ENCODE measurements at regions not wholly inside any gene's neighbourhood (a gene's known extent, or its start where the extent isn't known, plus 50 kb on each side); places are given as distances from the start of the nearest gene placed in this dataset.
"Not testable (repeated sequence)": the region's sequence is repeated elsewhere in the genome, so short reads cannot be mapped to it uniquely, and the experiment has no call there.

DNA sequence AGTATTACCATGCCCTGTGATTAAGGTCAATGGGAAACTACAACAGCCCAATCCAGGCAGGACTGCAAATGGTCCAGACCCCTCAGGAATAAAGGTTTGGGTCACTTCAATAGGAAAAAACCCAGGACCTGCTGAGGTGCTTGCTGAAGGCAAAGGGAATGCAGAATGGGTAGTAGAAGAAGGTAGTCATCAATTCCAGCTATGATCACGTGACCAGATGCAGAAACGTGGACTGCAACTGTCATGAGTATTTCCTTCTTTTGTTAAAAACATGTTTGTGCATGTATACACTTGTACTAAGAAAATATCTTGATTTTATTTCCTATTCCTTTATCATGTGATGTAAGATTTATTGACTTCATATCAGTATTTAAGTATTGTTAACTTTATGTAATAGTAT, 319.6 kb upstream of the FGF16 start:
- not testable (repeated sequence) for DNase-seq (ENCODE audit: low read depth in 4 of 4, low spot score in 1 of 4)

DNA sequence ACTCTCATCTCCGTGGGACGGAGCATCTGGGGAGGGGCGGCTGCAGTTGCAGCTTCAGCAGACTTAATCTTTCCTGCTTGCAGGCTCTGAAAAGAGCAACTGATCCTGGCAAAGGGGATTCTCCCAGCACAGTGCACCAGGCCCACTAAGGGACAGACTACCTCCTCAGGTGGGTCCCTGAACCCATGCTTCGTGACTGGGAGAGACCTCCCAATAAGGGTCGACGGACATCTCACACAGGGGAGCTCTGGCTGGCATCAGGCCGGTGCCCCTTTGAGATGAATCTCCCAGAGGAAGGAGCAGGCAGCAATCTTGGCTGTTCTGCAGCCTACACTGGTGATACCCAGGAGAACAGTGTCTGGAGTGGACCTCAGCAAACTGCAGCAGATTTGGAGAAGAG, 303.3 kb upstream of the FGF16 start:
- DNase-seq (ENCODE audit: low read depth in 4 of 4, low spot score in 1 of 4), result no peak

- peak in 2 of 4 experiments; percentile 2 to 14 for DNase-seq (ENCODE audit: low read depth in 4 of 4, low spot score in 1 of 4)
Observed at GRCh38 chrX:77160301-77160700, 286.9 kb upstream of the FGF16 start.

DNA sequence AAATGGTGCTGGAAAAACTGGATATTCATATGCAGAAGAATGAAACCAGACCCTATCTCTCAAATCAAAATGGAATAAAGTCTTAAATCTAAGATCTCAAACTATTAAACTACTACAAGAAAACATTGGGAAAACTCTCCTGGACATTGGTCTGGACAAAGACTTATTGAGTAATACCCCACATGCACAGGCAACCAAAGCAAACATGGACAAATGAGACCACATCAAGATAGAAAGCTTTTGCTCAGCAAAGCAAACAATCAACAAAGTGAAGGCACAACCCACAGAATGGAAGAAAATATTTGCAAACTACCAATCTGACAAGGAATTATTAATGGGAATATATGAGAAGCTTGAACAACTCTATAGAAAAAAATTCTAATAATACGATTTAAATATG, 284.4 kb upstream of the FGF16 start:
- no peak for DNase-seq (ENCODE audit: low read depth in 4 of 4, low spot score in 1 of 4)

GRCh38 chrX:77167993-77168392, 279.2 kb upstream of the FGF16 start:
- DNase-seq (ENCODE audit: low read depth in 4 of 4, low spot score in 1 of 4), result no peak

DNA sequence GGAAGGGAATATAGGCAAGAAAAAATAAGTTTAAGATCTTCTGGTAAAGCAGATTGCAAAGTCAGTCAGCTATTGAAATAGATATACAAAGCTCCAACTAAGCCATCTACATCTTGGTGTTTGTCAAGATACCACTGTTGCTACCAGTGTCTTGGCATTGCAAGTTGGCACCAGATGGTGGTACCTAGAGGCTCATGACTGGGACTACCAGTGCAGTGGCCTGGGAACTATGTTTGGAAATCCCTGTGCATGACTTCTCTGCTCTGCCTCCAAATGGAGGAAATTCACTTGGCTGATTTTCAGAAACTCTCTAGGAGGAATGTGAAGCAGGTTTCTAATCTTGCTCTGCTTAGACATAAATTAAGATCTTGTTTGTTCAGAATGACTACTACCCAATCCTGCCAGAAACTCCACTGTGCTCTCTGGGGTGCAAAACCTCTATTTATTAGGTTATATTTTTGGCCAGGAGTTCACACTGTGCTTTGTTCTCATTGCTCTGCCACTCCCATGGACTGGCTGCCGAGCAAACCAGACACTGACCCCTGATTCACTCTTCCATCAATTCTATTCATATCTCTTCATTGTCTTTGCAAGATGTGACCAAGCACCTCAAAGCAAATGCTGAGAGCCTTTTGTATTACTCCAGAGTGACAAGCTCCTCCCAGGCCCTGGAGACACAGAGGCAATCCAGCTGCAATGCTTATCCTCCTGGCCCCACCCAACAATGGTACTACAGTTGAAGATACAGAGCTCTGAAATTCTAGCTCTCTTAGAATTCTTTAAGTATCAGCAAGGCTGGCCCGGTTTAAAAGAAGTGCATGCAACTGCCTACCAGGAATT, 272.3 kb upstream of the FGF16 start:
- DNase-seq (ENCODE audit: low read depth in 4 of 4, low spot score in 1 of 4), result no peak

DNA sequence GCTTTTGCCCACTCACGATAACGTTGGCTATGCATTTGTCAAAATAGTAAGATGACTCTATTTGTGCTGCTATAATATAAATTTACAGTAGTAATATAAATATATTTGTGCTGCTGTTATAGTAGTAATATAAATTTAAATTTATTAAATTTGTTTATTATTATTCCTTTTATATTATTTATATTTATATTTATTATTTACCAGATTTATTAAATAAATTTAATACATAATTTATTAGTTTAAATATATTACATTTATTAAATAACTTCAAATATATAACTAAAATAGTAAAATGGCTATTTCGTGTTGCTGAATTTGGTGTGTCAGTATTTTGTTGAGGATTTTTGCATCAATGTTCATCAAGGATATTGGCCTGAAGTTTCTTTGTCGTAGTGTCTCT, 246.5 kb upstream of the FGF16 start:
- no peak for DNase-seq (ENCODE audit: low read depth in 4 of 4, low spot score in 1 of 4)

DNA sequence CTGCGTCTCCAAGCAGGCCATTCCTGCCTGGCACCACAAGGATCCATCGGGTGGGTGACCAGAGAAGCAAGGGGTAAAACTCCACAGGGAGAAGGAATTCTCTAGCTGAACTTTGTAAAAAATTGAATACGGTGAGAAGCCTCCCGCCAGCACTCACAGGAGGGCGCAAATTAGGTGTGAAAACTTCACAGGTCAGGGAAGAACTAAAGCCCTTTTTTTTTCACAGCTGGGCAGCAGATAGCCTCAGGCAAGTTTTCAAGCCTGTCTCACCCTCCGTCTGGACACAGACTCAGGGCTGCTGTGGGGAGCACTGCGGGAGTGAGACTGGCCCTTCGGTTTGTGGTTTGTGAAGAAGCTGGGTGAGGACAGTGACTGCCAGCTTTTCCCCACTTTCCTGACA, 224.1 kb upstream of the FGF16 start:
- no peak for DNase-seq (ENCODE audit: low read depth in 4 of 4, low spot score in 1 of 4)

GRCh38 chrX:77264490-77264889, 182.7 kb upstream of the FGF16 start:
- no peak for DNase-seq (ENCODE audit: low read depth in 4 of 4, low spot score in 1 of 4)

DNA sequence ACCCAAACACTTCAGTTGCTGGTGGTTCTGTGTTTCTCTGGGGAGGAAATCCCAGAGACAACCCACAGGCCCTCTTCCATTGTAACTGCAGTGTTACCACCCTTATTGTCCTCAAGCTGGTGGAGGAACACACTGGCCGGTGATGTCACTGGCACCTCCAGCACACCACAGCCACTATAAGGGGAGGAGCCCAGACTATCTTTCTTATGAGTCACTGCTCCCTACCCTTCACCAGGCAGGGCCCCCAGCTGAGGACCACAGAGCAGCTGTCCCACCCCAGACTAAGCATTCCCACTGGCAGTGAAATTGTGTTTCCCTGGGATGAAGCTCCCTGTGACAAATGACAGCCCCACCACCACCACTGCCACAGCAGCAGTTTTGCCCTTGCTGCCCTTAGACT, 171.8 kb upstream of the FGF16 start:
- no peak for DNase-seq (ENCODE audit: low read depth in 4 of 4, low spot score in 1 of 4)

DNA sequence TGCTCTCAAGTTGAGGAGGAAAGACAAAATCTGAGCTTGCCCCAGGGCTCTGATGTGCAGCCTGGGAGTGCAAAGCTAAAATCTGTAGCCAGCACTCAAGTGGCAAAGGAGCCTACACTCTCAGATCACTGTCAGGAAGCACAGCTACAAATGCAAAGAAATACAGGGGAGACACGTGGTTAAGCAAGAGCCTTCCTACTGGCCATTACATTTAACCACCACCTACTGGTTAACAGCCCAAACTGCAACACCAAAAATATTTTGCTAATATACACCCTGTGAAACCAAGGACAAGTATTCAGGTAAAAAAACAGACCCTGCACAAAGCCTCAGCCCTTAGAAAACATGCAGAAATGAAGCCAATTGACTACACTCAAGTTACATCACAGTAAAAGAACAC, 170.4 kb upstream of the FGF16 start:
- no peak for DNase-seq (ENCODE audit: low read depth in 4 of 4, low spot score in 1 of 4)

DNA sequence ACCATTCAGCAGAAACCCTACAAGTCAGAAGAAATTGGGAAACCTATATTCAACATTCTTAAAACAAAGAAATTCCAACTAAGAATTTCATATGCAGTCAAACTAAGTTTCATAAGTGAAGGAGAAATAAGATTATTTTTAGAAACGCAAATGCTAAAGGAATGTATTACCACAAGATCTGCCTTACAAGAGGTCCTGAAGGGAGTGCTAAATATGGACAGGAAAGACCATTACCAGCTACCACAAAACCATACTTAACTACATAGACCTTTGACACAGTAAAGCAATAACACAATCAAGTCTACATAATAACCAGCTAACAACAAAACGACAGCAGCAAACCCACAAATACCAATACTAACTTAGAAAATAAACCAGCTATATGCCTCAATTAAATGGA, 169.3 kb upstream of the FGF16 start:
- no peak for DNase-seq (ENCODE audit: low read depth in 4 of 4, low spot score in 1 of 4)

DNA sequence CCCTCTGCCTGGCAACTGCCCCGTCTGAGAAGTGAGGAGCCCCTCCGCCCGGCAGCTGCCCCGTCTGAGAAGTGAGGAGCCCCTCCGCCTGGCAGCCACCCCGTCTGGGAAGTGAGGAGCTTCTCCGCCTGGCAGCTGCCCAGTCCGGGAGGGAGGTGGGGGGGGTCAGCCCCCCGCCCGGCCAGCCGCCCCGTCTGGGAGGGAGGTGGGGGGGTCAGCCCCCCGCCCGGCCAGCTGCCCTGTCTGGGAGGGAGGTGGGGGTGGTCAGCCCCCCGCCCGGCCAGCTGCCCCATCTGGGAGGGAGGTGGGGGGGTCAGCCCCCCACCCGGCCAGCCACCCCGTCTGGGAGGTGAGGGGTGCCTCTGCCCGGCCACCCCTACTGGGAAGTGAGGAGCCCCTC, 167.8 kb upstream of the FGF16 start:
- not testable (repeated sequence) for DNase-seq (ENCODE audit: low read depth in 4 of 4, low spot score in 1 of 4)

DNA sequence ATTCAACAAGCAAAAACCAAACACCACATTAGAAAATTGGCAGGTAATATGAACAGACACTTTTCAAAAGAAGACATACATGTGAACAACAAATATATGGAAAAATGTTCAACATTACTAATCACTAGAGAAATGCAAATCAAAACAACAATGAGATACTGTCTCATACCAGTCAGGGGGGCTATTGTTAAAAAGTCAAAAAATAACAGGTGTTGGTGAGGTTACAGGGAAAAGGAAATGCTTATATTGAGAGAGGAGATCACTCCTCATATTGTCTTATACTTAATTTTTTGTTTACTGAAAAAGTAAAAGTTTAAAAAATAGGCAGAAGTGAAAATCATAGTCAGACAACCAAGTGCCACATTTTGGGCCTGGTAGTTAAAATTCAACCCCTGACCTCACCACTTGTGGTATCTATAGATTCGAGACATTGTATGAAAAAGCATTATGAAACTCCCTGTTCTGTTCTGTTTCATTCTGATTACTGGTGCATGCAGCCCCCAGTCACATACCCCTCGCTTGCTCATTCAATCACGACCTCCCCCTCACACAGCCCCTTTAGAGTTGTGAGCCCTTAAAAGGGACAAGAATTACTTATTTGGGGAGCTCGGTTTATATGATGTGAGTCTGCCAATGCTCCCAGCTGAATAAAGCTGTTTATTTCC, 153.7 kb upstream of the FGF16 start:
- DNase-seq (ENCODE audit: low read depth in 4 of 4, low spot score in 1 of 4), result no peak

DNA sequence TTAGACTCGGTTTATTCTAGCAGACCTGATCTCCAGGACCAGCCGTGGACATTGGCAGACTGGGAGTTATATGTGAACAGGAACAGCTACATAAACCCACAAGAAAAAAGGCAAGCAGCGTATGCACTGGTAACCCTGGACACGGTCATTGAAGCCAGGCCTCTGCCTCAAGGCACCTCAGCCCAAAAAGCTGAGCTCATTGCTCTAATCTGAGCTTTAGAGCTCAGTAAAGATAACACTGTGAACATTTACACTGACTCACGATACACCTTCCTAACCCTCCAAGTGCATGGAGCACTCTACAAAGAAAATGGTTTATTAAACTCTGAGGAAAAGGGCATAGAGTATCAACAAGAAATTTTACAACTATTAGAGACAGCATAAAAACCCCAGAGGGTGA, 148.9 kb upstream of the FGF16 start:
- no peak for DNase-seq (ENCODE audit: low read depth in 4 of 4, low spot score in 1 of 4)

GRCh38 chrX:77298790-77299189, 148.4 kb upstream of the FGF16 start:
- no peak for DNase-seq (ENCODE audit: low read depth in 4 of 4, low spot score in 1 of 4)

- DNase-seq (ENCODE audit: low read depth in 4 of 4, low spot score in 1 of 4), result no peak
Observed at GRCh38 chrX:77299549-77299948, 147.6 kb upstream of the FGF16 start.

DNA sequence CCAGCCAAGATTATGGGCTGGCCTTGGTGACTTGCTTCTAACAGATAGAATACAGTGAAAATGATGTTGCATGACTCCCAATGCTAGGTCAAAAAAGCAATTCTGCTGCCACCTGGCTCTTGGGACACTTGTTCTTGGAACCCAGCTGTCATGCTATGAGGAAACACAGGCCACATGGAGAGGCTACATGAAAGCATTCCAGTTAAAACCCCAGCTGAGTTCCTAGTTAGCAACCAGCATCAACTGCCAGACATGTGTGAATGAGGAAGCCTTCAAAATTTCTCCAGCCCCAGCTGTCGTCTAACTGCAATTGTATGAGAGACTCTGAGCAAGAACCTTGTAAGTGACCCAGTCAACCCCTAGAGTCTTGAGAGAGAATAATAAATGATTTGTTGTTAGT, 105.2 kb upstream of the FGF16 start:
- no peak for DNase-seq (ENCODE audit: low read depth in 4 of 4, low spot score in 1 of 4)

DNA sequence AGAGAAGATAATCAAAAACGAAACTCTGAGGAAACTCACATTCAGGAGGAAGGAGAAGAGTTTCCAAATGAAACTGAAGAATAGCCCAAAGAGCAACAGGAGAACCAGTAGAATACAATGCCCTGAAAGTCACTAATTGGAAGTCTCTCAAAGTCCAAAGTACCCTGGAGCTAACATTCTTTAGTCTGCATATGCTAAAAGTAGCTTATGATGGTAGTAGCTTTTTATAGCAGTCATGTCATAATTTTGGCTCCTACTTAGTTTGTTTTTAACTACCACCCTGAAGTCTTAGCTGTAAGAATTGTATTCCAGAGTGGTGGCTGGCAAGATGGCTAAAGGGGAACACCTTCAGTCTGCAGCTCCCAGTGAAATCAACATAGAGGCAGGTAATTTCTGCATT, 100.3 kb upstream of the FGF16 start:
- no peak for DNase-seq (ENCODE audit: low read depth in 4 of 4, low spot score in 1 of 4)

- no peak for DNase-seq (ENCODE audit: low read depth in 4 of 4, low spot score in 1 of 4)
Observed at GRCh38 chrX:77347572-77347971, 99.6 kb upstream of the FGF16 start.

DNA sequence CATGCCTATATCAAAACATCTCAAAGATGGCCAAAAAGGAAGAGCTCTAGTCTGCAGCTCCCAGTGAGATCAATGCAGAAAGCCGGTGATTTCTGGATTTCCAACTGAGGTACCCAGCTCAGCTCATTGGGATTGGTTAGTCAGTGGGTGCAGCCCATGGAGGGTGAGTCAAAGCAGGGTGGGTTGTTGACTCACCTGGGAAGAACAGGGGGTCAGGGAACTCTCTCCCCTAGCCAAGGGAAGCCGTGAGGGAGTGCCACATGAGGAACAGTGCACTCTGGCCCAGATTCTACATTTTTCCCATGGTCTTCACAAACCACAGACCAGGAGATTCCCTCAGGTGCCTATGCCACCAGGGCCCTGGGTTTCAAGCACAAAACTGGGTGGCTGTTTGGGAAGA, 57.3 kb upstream of the FGF16 start:
- DNase-seq (ENCODE audit: low read depth in 4 of 4, low spot score in 1 of 4), result no peak

GRCh38 chrX:77390365-77390764, 56.8 kb upstream of the FGF16 start:
- not testable (repeated sequence) for DNase-seq (ENCODE audit: low read depth in 4 of 4, low spot score in 1 of 4)

- DNase-seq (ENCODE audit: low read depth in 4 of 4, low spot score in 1 of 4), result no peak
Observed at GRCh38 chrX:77396781-77397180, 50.4 kb upstream of the FGF16 start.

Data from stimulated activated CD4-positive, alpha-beta T cell treated with anti-CD3 and anti-CD28 coated beads, Interleukin-1b, Interleukin-23, amount 100 ng/mL, for 24 hours (primary cell).